ENCODE measurements at regions not wholly inside any gene's neighbourhood (a gene's known extent, or its start where the extent isn't known, plus 50 kb on each side); places are given as distances from the start of the nearest gene placed in this dataset.

GRCh38 chr16:65869261-65869660 is 497.2 kb upstream of the CDH5 start:
- no peak overlapping the region for H3K27ac ChIP-seq
- DNase-seq (ENCODE audit: low read depth, low spot score): no peak
- H3K36me3 ChIP-seq (ENCODE audit: insufficient read depth, low read length): no peaks in the 10 kb centered on the region

GRCh38 chr16:65867276-65867960 is 499.1 kb upstream of the CDH5 start:
- no peak for TF ChIP-seq EZH2 (IDR thresholded peaks at IDR 0.05)
- TF ChIP-seq POLR2AphosphoS5 (IDR thresholded peaks at IDR 0.05; ENCODE audit: borderline replicate concordance, low read depth, low read length): no peak
- no peak for TF ChIP-seq FOXP2 (optimal IDR thresholded peaks at IDR 0.05; ENCODE audit: control extremely low read depth, extremely low read length, insufficient read depth)
- no peak overlapping the region for H3K27ac ChIP-seq

More at GRCh38 chr16:65869261-65869660, 497.2 kb upstream of the CDH5 start:
- no peaks in the 10 kb centered on the region for H3K9me3 ChIP-seq (ENCODE audit: low read depth, low read length)
- TF ChIP-seq FOXP2 (optimal IDR thresholded peaks at IDR 0.05; ENCODE audit: control extremely low read depth, extremely low read length, insufficient read depth): no peak
- TF ChIP-seq EZH2 (IDR thresholded peaks at IDR 0.05): no peak
- H3K4me3 ChIP-seq: no peak overlapping the region
- H3K9ac ChIP-seq (ENCODE audit: insufficient read length): no peak overlapping the region

GRCh38 chr16:65863236-65863635 is 503.3 kb upstream of the CDH5 start:
- H3K27ac ChIP-seq: no peak overlapping the region
- H3K4me3 ChIP-seq: no peak overlapping the region
- no peaks in the 10 kb centered on the region for H3K9me3 ChIP-seq (ENCODE audit: low read depth, low read length)
- no peak for DNase-seq (ENCODE audit: low read depth, low spot score)
- TF ChIP-seq EZH2 (IDR thresholded peaks at IDR 0.05): no peak
- TF ChIP-seq FOXP2 (optimal IDR thresholded peaks at IDR 0.05; ENCODE audit: control extremely low read depth, extremely low read length, insufficient read depth): no peak
- TF ChIP-seq POLR2AphosphoS5 (IDR thresholded peaks at IDR 0.05; ENCODE audit: borderline replicate concordance, low read depth, low read length): no peak
- no peak overlapping the region for H3K9ac ChIP-seq (ENCODE audit: insufficient read length)
- H3K36me3 ChIP-seq (ENCODE audit: insufficient read depth, low read length): no peaks in the 10 kb centered on the region

More at GRCh38 chr16:65867276-65867960, 499.1 kb upstream of the CDH5 start:
- Histone ChIP-seq H3K36me3 (ENCODE audit: insufficient read depth, low read length) (no peaks in the 10 kb centered on the region), H3K4me3 (no peak overlapping the region), H3K9ac (ENCODE audit: insufficient read length) (no peak overlapping the region), H3K9me3 (ENCODE audit: low read depth, low read length) (no peaks in the 10 kb centered on the region)
- no peak for DNase-seq (ENCODE audit: low read depth, low spot score)

- Histone ChIP-seq H3K4me3 (no peak overlapping the region), H3K36me3 (ENCODE audit: insufficient read depth, low read length) (no peaks in the 10 kb centered on the region), H3K27ac (no peak overlapping the region), H3K9me3 (ENCODE audit: low read depth, low read length) (no peaks in the 10 kb centered on the region), H3K9ac (ENCODE audit: insufficient read length) (no peak overlapping the region)
- DNase-seq (ENCODE audit: low read depth, low spot score): no peak
- TF ChIP-seq FOXP2 (optimal IDR thresholded peaks at IDR 0.05; ENCODE audit: control extremely low read depth, extremely low read length, insufficient read depth) (no peak), POLR2AphosphoS5 (IDR thresholded peaks at IDR 0.05; ENCODE audit: borderline replicate concordance, low read depth, low read length) (no peak), EZH2 (IDR thresholded peaks at IDR 0.05) (no peak)
These were observed 505.3 kb upstream of the CDH5 start for GRCh38 chr16:65861131-65861731.

GRCh38 chr16:65855171-65856145 is 511.0 kb upstream of the CDH5 start:
- Histone ChIP-seq H3K27ac (no peak overlapping the region), H3K9ac (ENCODE audit: insufficient read length) (no peak overlapping the region), H3K4me3 (no peak overlapping the region), H3K36me3 (ENCODE audit: insufficient read depth, low read length) (no peaks in the 10 kb centered on the region), H3K9me3 (ENCODE audit: low read depth, low read length) (no peaks in the 10 kb centered on the region)
- TF ChIP-seq FOXP2 (optimal IDR thresholded peaks at IDR 0.05; ENCODE audit: control extremely low read depth, extremely low read length, insufficient read depth) (no peak), POLR2AphosphoS5 (IDR thresholded peaks at IDR 0.05; ENCODE audit: borderline replicate concordance, low read depth, low read length) (no peak), EZH2 (IDR thresholded peaks at IDR 0.05) (no peak)
- no peak for DNase-seq (ENCODE audit: low read depth, low spot score)

- Histone ChIP-seq H3K36me3 (ENCODE audit: insufficient read depth, low read length) (no peaks in the 10 kb centered on the region), H3K9ac (ENCODE audit: insufficient read length) (no peak overlapping the region), H3K4me3 (no peak overlapping the region), H3K9me3 (ENCODE audit: low read depth, low read length) (no peaks in the 10 kb centered on the region), H3K27ac (no peak overlapping the region)
- TF ChIP-seq FOXP2 (optimal IDR thresholded peaks at IDR 0.05; ENCODE audit: control extremely low read depth, extremely low read length, insufficient read depth): no peak
- no peak for TF ChIP-seq EZH2 (IDR thresholded peaks at IDR 0.05)
- TF ChIP-seq POLR2AphosphoS5 (IDR thresholded peaks at IDR 0.05; ENCODE audit: borderline replicate concordance, low read depth, low read length): no peak
- DNase-seq (ENCODE audit: low read depth, low spot score): no peak
These were observed 520.3 kb upstream of the CDH5 start for GRCh38 chr16:65846210-65846602.

- DNase-seq (ENCODE audit: low read depth, low spot score): no peak
- Histone ChIP-seq H3K36me3 (ENCODE audit: insufficient read depth, low read length) (no peaks in the 10 kb centered on the region), H3K4me3 (no peak overlapping the region), H3K27ac (no peak overlapping the region), H3K9ac (ENCODE audit: insufficient read length) (no peak overlapping the region), H3K9me3 (ENCODE audit: low read depth, low read length) (no peaks in the 10 kb centered on the region)
- no peak for TF ChIP-seq EZH2 (IDR thresholded peaks at IDR 0.05)
- TF ChIP-seq FOXP2 (optimal IDR thresholded peaks at IDR 0.05; ENCODE audit: control extremely low read depth, extremely low read length, insufficient read depth): no peak
- no peak for TF ChIP-seq POLR2AphosphoS5 (IDR thresholded peaks at IDR 0.05; ENCODE audit: borderline replicate concordance, low read depth, low read length)
These were observed 520.9 kb upstream of the CDH5 start for GRCh38 chr16:65845466-65846209.
